HG03571 (cell line): ENCODE measurements at regions not wholly inside any gene's neighbourhood (a gene's known extent, or its start where the extent isn't known, plus 50 kb on each side); places are given as distances from the start of the nearest gene placed in this dataset.
"Not testable (repeated sequence)": the region's sequence is repeated elsewhere in the genome, so short reads cannot be mapped to it uniquely, and the experiment has no call there.

Source experiments
- ATAC-seq: cut with Tn5 transposase; IDR thresholded peaks from one replicate; pipeline ENCODE4 v1.9.1; 2021; ENCODE audit not compliant: unreplicated experiment

- ATAC-seq = no peak
These were observed 513.7 kb upstream of the PTGER4 start for GRCh38 chr5:40165789-40166728.

GRCh38 chr5:40165106-40165788, 514.5 kb upstream of the PTGER4 start:
- no peak for ATAC-seq

GRCh38 chr5:40160435-40160834, 519.3 kb upstream of the PTGER4 start:
- no peak for ATAC-seq

- no peak for ATAC-seq
These were observed 525.5 kb upstream of the PTGER4 start for GRCh38 chr5:40154194-40154593.

DNA sequence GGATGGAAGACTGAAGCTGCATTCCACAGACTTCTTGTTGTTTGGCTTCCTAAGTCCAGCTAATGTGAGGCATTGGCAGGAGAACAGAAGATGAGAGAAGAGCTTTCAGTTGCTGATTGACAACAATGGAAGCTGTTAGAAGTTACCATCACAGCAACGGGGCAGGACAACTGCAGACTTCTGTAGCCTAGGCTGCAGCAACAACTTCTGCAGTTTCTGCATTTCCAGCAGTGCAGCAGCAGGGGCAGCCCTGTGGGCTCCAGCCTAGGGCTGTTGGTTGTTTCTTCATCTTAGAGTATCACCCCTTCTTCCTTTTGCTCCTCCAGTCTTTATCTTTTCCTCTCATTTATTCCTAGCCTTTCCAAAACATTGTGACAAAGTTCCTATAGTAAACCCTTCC, 528.8 kb upstream of the PTGER4 start:
- ATAC-seq = no peak

GRCh38 chr5:40141896-40142295, 537.8 kb upstream of the PTGER4 start:
- ATAC-seq = no peak

DNA sequence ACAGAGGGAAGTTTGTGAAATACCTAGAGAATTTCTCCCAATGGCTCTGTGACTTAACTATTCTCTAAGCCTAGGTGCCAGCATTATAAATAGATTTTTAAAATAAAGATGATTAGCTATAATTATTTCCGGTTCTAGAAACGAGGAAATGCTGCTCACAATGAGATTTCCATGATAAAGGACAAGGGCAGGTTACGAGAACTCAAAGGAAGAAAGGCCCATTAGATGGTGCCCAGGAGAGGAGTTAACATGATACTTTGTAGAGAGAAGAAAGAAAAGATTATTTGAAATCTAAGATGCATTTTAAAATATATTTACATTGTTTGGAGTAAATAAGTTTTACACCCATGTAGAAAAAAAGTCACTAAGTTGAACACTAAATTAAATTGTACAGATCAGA, 538.3 kb upstream of the PTGER4 start:
- no peak for ATAC-seq

DNA sequence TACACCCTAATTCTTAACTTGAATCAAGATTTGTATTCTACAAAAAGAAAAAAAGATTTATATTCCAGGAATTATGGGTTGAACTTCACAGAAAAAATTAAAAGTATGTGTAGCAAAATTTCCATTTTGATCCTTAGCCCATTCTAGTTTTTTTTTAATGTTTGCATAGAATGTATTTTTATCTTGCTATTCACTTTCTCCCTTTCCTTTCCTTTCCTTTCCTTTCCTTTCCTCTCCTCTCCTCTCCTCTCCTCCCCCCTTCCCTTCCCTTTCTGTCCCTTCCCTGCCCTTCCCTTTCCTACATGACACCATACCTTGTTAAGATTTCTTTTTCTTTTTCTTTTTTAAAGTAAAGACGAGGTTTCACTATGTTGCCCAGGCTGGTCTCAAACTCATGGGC, 542.5 kb upstream of the PTGER4 start:
- no peak for ATAC-seq

- no peak for ATAC-seq
These were observed 544.7 kb upstream of the PTGER4 start for GRCh38 chr5:40134883-40135520.

DNA sequence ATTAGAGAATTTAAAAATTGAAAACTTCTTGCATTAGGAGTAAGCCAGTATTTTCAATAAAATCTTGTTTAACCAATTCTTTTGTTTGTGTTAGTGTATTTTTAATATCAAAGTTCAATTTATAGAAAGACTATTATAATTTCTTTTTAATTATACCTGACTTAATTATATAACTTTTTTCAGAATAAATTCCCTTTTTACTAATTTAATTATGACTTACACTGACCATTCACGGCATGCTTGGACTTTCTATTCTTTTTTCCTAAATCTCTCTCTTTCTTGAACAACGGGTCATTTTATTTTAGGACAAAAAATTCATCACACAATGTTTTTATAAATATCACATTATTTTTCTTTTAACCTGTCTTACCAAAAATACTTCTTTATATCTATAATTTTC, 555.3 kb upstream of the PTGER4 start:
- ATAC-seq = no peak

DNA sequence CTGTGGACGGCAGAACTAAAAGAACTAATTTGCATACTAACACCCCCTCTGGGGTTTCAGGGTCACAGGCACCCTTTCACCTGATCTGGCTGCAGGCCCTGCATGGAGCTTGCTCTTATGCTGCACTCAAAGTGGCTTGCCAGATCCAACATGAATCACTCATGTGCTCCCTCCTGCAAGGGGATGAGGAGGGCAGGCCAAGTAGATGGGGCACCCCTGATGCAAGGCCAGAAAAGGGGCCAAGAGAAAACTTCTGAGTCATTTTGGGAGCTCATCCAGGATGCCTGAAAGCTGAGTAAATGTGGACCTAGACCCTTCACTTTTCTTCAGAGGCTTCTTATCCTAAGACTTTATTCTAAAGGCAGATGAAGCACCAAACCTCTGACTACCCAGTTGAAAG, 558.5 kb upstream of the PTGER4 start:
- no peak for ATAC-seq

GRCh38 chr5:40112875-40113274, 566.8 kb upstream of the PTGER4 start:
- ATAC-seq = no peak

- not testable (repeated sequence) for ATAC-seq
These were observed 568.7 kb upstream of the PTGER4 start for GRCh38 chr5:40111036-40111435.

GRCh38 chr5:40108764-40109390, 570.8 kb upstream of the PTGER4 start:
- ATAC-seq = not testable (repeated sequence)

GRCh38 chr5:40107786-40108185, 571.9 kb upstream of the PTGER4 start:
- not testable (repeated sequence) for ATAC-seq

DNA sequence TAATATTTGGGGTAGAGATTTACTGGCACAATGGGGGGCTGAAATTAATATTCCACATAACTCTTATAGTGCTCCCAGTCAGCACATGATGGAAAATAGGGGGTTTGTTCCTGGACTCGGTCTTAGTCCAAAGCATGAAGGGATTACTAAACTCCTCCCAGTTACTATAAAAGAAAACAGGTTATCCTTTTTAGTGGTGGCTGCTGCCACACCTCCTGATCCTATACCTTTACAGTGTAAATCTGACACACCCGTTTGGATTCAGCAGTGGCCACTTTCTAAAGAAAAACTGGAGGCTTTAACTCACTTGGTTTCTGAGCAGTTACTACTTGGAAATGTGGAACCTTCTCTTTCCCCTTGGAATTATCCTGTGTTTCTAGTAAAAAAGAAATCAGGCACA, 572.9 kb upstream of the PTGER4 start:
- no peak for ATAC-seq

GRCh38 chr5:40098313-40098712, 581.4 kb upstream of the PTGER4 start:
- ATAC-seq = no peak

GRCh38 chr5:40093550-40093949, 586.2 kb upstream of the PTGER4 start:
- no peak for ATAC-seq

GRCh38 chr5:40089269-40089668, 590.4 kb upstream of the PTGER4 start:
- no peak for ATAC-seq

GRCh38 chr5:40084614-40085013, 595.1 kb upstream of the PTGER4 start:
- ATAC-seq = no peak

DNA sequence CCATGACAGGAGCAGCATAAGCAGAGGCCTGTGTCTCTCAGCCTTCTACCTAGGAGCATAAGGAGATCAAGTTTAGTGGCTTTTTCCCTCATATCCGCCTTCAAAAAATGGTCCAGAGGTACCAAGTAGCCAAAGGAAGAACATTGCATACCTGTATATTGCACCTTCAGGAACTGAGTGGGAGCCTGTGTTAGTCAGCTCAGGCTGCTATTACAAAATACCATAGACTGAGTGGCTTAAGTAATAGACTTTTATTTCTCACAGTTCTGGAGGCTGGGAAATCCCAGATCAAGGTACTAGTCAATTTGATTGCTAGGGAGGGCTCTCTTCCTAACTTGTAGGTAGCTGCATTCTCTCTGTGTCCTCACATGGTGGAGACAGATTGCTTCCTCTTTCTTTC, 597.4 kb upstream of the PTGER4 start:
- no peak for ATAC-seq
